ENCODE measurements at regions not wholly inside any gene's neighbourhood (a gene's known extent, or its start where the extent isn't known, plus 50 kb on each side); places are given as distances from the start of the nearest gene placed in this dataset.

DNA sequence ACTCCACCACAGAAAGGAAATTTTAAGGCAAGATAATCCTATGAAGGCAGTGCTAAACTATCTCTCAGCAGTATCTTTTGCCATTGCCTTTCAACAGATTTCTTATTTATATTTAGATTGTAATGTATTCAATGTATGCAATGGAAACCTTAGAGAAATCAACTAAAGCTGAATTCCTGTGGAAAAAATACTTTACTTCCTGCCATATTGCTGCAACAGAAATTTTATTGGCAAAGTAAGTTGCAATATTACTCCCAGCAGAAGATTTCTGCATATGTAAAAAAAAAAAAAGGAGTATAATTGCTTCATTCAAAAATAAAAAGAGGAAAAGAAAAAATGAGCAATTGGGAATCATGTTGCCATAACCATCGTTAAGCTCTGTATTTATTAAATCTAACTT lies 454.6 kb upstream of the CD180 start:
- TF ChIP-seq, protein P1, sequence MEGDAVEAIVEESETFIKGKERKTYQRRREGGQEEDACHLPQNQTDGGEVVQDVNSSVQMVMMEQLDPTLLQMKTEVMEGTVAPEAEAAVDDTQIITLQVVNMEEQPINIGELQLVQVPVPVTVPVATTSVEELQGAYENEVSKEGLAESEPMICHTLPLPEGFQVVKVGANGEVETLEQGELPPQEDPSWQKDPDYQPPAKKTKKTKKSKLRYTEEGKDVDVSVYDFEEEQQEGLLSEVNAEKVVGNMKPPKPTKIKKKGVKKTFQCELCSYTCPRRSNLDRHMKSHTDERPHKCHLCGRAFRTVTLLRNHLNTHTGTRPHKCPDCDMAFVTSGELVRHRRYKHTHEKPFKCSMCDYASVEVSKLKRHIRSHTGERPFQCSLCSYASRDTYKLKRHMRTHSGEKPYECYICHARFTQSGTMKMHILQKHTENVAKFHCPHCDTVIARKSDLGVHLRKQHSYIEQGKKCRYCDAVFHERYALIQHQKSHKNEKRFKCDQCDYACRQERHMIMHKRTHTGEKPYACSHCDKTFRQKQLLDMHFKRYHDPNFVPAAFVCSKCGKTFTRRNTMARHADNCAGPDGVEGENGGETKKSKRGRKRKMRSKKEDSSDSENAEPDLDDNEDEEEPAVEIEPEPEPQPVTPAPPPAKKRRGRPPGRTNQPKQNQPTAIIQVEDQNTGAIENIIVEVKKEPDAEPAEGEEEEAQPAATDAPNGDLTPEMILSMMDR (IDR thresholded peaks at IDR 0.05): no peak
- no peak for TF ChIP-seq POLR2A (IDR thresholded peaks at IDR 0.05)

All from tibial nerve (tissue), 3 donors.